ENCODE measurements at regions not wholly inside any gene's neighbourhood (a gene's known extent, or its start where the extent isn't known, plus 50 kb on each side); places are given as distances from the start of the nearest gene placed in this dataset.

GRCh38 chr7:41529831-41530230 lies 173.1 kb downstream of the INHBA start:
- Histone ChIP-seq H3K4me3 (no peak overlapping the region), H3K79me2 (replicated peaks; ENCODE audit: insufficient read depth) (no peaks in the 10 kb centered on the region), H2AFZ (no peak overlapping the region), H3F3A (replicated peaks; ENCODE audit: low read depth) (no peaks in the 10 kb centered on the region), H4K20me1 (replicated peaks; ENCODE audit: insufficient read depth) (no peaks in the 10 kb centered on the region), H3K27me3 (ENCODE audit: insufficient read depth) (no peaks in the 10 kb centered on the region), H3K4me1 (ENCODE audit: insufficient read depth) (no peaks in the 10 kb centered on the region), H3K36me3 (ENCODE audit: insufficient read depth) (no peaks in the 10 kb centered on the region), H3K4me2 (no peak overlapping the region), H3K9me2 (ENCODE audit: insufficient read depth) (peaks cover 11% of the 10 kb centered on the region), H3K27ac (ENCODE audit: low read depth) (no peak overlapping the region)
- Mint-ChIP-seq H3K36me3 (ENCODE audit: low read depth) (peaks cover 6% of the 10 kb centered on the region; the same call in 1 of the 3 replicates), H3K4me3 (no peak overlapping the region), H3K4me1 (no peaks in the 10 kb centered on the region), H3K9me3 (peaks cover 7% of the 10 kb centered on the region), H3K27ac (no peak overlapping the region), H3K27me3 (ENCODE audit: insufficient read depth, low read depth, poor library complexity) (peaks cover 1% of the 10 kb centered on the region)
- TF ChIP-seq ETS1 (IDR thresholded peaks at IDR 0.05) = no peak
- TF ChIP-seq ZNF114 (CRISPR knock-in tag; IDR thresholded peaks at IDR 0.05) = no peak
- no peak for TF ChIP-seq JUNB (IDR thresholded peaks at IDR 0.05; ENCODE audit: unreplicated experiment)
- no peak for TF ChIP-seq CTCF (conservative IDR thresholded peaks at IDR 0.05; ENCODE audit: low read depth in 2 of 2)
- TF ChIP-seq EZH2phosphoT487 (IDR thresholded peaks at IDR 0.05; ENCODE audit: unreplicated experiment) = no peak
- TF ChIP-seq ZNF331 (CRISPR knock-in tag; IDR thresholded peaks at IDR 0.05; ENCODE audit: low read depth) = no peak
- no peak for TF ChIP-seq STAT1 (IDR thresholded peaks at IDR 0.05; ENCODE audit: unreplicated experiment)
- no peak for TF ChIP-seq NANOG (IDR thresholded peaks at IDR 0.05; ENCODE audit: borderline replicate concordance)
- TF ChIP-seq POLR2AphosphoS5 (IDR thresholded peaks at IDR 0.05; ENCODE audit: low read depth) = no peak
- no peak for TF ChIP-seq ZNF462 (CRISPR knock-in tag; IDR thresholded peaks at IDR 0.05)
- no peak for TF ChIP-seq REST (IDR thresholded peaks at IDR 0.05; ENCODE audit: unreplicated experiment)
- no peak for TF ChIP-seq EZH2 (IDR thresholded peaks at IDR 0.05; ENCODE audit: low read depth, unreplicated experiment)
- no peak for TF ChIP-seq CREB1 (CRISPR knock-in tag; IDR thresholded peaks at IDR 0.05; ENCODE audit: low read depth)
- ATAC-seq = no peak
- DNase-seq (ENCODE audit: low spot score) = no peak

Measured in GM23338 (cell line).